ENCODE measurements at regions not wholly inside any gene's neighbourhood (a gene's known extent, or its start where the extent isn't known, plus 50 kb on each side); places are given as distances from the start of the nearest gene placed in this dataset.
"Not testable (repeated sequence)": the region's sequence is repeated elsewhere in the genome, so short reads cannot be mapped to it uniquely, and the experiment has no call there.

DNA sequence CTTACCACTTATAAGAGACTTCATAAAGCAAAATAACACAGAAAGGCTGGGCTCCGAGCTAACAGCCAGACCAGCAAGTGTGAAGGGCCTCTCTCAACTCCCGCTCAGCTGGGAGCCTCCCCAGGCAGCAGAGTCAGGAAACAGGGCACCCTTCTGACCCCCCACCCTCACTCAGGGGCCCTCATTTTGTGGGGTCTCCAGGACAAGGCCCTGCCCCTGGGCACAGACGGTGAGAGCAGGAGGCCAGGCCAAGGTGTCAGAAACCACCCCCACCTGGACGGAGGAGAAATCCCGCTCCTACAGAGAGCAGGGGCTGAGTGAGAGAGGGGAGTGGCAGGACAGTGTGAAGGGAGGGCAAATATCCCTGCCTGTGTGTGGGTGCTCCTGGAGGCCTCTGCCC is 135.8 kb upstream of the FOXD4L5 start:
- no peak for DNase-seq (ENCODE audit: low read depth in 2 of 2)

- not testable (repeated sequence) for DNase-seq (ENCODE audit: low read depth in 2 of 2)
Measured at GRCh38 chr9:65418966-65419365, 134.0 kb upstream of the FOXD4L5 start.

DNA sequence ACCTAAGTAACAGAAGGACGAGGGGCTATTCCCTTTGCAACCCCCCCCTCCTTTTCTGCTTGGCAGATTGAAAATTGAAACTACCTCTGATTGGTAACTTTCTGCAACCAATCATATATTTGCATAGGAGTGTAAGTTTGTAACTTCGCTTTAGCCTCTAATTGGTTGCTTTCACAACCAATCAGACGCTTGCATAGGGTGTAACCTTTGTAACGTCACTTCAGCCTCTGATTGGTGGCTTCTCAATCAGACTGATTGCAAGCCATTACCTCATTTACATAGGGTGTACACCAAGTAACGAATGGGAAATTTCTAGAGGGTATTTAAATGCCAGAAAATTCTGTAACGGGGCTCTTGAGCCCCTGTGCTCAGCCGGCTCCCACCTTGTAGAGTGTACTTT is 131.9 kb upstream of the FOXD4L5 start:
- not testable (repeated sequence) for DNase-seq (ENCODE audit: low read depth in 2 of 2)

DNA sequence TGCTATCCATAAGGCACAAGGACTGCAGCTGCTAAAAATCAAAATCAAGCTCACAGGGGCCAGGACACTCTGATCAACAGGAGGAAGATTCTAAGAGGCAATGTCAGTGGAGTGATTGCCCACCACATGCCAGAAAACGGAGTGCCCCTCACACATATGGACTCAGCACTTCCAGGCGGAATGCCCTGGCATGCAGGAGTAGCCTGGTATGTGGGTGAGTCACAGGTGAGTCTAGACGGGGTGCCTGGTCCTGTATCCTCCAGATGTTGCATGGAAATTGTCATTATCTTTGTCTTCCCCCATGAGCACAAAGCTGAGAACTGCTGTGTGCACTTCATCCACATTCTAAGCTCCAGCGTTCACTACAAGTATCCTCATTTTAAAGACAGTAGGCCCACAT is 129.2 kb upstream of the FOXD4L5 start:
- not testable (repeated sequence) for DNase-seq (ENCODE audit: low read depth in 2 of 2)

GRCh38 chr9:65413371-65413770 is 128.4 kb upstream of the FOXD4L5 start:
- not testable (repeated sequence) for DNase-seq (ENCODE audit: low read depth in 2 of 2)

DNA sequence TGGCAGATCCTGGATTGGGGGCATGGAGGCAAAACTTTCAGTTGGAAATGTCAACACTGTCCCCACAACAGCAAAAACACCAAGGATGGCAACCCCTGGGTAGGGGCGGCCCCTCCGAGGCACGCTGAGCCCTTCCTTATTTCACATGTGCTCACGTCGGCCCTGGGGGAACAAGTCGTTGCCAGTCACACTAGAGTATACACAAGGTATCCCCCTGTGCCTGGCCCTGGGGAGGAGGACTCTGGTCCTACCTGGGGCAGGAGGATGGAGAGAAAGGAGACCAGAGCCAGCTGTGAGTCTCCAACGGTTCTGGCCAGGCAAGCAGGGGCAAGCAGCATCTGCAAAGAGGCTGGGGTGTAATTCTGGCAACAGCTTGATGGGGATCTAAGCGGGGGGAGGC is 126.9 kb upstream of the FOXD4L5 start:
- no peak for DNase-seq (ENCODE audit: low read depth in 2 of 2)

DNA sequence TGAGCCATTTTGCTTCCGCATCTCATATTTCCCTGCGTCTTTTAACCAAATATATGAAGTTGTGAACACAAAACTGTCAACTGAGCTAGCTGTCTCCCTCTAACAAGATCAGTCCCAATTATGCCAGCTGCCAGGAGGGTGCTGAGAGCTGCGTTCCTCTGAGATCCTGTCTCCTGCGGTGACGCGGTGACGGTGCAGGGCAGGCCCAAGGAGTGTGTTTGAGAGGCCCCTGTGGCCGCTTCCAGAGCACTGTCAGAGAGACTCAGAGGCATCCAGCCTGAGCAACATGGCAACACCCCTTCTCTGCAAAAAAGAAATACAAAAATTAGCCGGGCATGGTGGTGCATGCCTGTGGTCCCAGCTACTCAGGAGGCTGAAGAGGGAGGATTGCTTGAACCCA is 126.3 kb upstream of the FOXD4L5 start:
- DNase-seq (ENCODE audit: low read depth in 2 of 2) = no peak

- DNase-seq (ENCODE audit: low read depth in 2 of 2) = no peak
Measured at GRCh38 chr9:65410926-65411325, 125.9 kb upstream of the FOXD4L5 start.

- no peak for DNase-seq (ENCODE audit: low read depth in 2 of 2)
Measured at GRCh38 chr9:65409471-65409980, 124.5 kb upstream of the FOXD4L5 start.

DNA sequence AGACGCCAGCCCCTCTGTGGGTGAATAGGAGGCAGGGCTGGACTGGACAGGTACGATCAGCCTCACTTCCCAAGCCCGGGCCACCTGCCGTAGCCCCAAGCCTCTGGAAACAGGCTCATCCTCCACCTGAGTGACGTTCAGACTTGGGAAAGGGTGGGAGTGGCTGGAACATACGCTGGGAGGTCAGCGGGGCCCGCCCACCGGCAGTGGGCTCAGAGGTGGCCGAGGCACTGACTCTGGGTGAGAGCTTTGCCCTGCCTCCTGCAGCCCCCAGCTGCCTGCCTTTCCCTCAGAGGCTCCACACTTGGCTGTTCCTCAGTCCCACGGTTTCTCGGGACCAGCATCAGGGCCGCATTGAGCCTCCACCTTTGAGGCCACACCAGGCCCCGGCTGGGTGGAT is 123.8 kb upstream of the FOXD4L5 start:
- DNase-seq (ENCODE audit: low read depth in 2 of 2) = not testable (repeated sequence)

DNA sequence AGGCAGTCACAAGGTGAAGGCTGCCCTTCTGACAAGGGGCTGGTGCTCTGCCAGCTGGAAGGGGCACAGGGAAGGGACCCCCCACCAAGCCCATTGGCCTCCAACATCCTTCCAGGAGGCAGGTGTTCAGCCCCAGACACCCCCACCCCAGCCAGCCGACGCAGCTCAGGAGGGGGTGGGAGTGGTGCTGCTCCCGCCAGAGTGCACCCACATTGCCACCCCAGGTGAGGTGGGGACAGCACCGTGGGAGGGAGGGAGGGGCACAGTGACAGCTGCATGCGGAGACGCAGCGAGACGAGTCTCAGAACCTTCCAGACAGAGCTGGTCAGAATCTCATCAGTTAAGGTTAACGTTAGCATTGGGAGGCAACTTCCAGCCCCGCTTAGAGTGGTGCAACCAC is 121.6 kb upstream of the FOXD4L5 start:
- not testable (repeated sequence) for DNase-seq (ENCODE audit: low read depth in 2 of 2)

GRCh38 chr9:65405766-65406165 is 120.8 kb upstream of the FOXD4L5 start:
- not testable (repeated sequence) for DNase-seq (ENCODE audit: low read depth in 2 of 2)

GRCh38 chr9:65405253-65405652 is 120.2 kb upstream of the FOXD4L5 start:
- DNase-seq (ENCODE audit: low read depth in 2 of 2) = no peak

DNA sequence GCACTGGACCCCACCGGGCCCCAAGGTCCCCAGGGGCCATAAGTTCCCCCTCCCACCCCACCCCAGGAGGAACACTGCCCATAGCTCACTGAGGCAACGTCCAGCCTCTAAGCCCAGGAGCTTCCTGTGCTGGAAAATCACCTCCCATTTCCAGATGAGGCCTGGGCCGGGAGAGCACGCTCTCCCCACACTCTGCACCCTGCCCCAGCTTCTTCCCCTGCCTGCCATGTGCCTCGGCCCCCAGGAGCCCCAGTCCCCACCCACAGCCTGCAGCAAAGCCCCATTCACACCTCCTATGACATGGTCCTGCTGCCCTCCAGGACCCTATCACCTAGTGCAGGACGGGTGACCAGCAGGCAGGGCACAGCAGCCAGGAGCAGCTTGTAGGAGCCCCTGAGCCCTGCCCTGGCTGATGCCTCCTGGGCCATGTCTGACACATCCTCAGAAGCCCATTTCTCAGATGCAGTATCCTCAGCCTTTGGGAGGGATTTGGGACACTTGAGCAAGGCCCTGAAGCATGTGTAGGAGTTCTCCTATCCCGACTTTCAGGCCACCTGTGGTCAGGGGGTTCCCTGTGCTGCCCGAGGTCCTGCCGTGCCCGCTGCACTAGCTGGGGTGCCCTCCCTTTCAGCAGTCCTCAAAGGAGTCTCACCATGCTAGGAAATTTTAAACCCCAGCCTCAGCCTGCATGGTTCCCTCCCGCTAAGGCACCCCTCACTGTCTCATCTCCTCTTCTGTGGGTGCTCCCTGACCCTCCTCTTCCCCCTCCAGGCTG is 119.4 kb upstream of the FOXD4L5 start:
- DNase-seq (ENCODE audit: low read depth in 2 of 2) = no peak

DNA sequence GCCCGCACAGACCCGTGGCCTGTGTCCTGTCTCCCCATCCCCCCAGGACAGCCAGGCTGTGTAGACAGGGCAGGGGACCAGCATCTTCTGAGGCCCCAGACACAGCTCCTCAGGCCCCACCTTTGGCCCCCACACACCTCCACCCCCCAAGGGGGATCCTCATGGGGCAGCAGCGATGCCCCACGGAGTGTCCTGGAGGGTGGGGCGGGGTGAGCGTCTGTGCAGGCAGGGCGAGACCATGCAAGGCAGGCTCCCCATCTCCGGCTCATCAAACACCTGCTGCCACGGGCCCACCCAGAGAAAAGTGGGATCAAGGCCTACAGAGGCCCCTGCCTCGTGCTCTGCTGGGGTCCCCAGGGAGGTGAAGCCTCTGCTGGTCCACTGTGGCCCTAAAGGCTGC is 118.7 kb upstream of the FOXD4L5 start:
- DNase-seq (ENCODE audit: low read depth in 2 of 2) = no peak

DNA sequence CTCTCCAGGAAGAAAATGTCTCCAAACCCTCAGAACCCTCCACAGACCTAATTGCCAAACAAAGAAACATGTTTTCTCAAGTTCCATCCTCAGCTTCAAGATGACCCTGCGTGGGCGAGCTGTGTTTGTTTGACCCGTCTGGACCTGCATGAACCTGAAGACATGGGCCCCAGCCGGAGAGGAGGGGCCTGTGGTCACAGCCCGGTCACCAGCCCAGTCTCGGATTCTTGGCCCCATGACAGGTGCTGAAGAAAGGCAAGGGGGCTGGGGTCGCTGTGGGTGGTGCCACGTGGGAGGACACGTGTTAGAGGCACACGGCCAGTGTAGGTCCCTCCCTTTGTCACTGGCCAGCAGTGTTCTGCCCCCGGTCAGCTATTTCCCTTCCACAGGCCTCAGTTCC is 118.1 kb upstream of the FOXD4L5 start:
- not testable (repeated sequence) for DNase-seq (ENCODE audit: low read depth in 2 of 2)

DNA sequence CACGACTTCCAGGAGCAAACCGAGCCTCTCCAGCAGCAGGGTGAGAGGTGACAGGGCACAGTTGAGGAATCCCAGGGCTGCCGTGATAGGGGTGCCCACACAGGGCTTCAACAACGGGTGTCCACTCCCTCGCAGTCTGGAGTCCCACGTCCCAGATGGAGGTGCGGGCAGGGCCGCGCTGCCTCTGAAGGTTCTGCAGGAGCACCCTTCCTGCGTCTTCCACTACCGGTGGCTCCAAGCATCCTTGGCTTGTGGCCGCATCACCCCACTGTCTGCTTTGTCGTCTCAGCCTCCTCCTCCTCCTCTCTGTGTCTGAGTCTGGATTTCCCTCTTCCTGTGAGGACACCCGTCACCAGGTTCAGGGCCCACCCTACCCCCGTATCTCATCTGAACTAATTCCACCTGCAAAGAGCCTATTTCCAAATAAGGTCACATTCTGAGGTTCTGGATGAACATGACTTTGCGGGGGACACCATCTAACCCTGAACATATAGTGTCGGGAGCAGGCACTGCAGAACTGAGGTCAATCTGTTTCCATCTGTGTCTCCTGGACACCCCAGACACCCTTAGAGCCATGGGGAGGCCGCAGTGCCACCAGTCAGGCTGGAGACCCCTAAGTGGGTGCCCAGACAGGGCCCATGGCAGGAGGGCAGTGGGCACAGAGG is 117.3 kb upstream of the FOXD4L5 start:
- DNase-seq (ENCODE audit: low read depth in 2 of 2) = not testable (repeated sequence)

- DNase-seq (ENCODE audit: low read depth in 2 of 2) = not testable (repeated sequence)
Measured at GRCh38 chr9:65401456-65402045, 116.5 kb upstream of the FOXD4L5 start.

DNA sequence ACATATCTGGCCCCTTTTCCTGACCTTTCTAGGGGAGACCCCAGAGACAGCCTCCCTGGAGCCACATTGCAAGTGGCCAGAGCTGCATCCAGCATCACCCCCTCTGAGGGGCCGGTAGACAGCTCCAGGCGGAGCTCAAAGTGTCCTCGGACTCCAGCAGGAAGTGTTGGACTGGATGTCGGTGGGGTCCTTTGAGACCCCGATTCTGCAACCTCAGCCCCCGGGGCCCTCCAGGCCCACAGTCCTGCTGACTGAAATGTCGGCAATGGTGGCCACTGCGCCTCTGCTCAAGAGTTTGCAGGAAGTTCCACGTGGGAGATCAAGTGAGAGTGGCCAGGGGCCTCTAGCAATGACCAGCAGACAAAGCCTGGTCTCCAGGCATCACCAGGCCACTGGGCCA is 115.9 kb upstream of the FOXD4L5 start:
- no peak for DNase-seq (ENCODE audit: low read depth in 2 of 2)

- DNase-seq (ENCODE audit: low read depth in 2 of 2) = not testable (repeated sequence)
Measured at GRCh38 chr9:65397763-65398719, 113.0 kb upstream of the FOXD4L5 start.

GRCh38 chr9:65397226-65397625 is 112.2 kb upstream of the FOXD4L5 start:
- not testable (repeated sequence) for DNase-seq (ENCODE audit: low read depth in 2 of 2)

DNA sequence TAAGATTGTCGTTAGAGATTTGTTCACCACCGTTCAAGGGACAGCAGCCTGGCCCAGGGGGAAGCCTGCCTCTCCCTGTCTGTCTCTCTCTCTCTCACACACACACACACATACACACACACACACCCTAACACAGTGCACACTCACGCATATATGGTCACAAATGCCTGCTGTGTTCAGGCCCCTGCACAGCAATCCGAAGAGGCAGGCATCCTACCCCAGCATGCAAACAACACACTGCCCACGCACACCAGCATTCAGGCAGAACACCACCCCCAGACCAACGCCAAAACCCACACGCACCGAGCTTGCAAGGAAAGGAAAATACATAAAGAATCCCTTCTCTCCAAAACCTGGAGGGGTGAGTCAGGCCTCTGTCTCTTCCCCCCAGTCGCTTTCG is 111.6 kb upstream of the FOXD4L5 start:
- not testable (repeated sequence) for DNase-seq (ENCODE audit: low read depth in 2 of 2)
